Ascending aorta (tissue), 2 donors: ENCODE measurements at regions not wholly inside any gene's neighbourhood (a gene's known extent, or its start where the extent isn't known, plus 50 kb on each side); places are given as distances from the start of the nearest gene placed in this dataset.

Experiments used
- DNase-seq, 2 donors: peaks; one replicate each; pipeline ENCODE4 v3.0.0-alpha.2; 2019; ENCODE audit warnings: low spot score in 2 of 2
- H3K27ac ChIP-seq, 2 donors: fragments of 200-600 bp; sonication (generic); one replicate each; pipeline ENCODE4 v1.5.1; 2016 to 2017; ENCODE audit warnings: mild to moderate bottlenecking in 1 of 2
- H3K27me3 ChIP-seq: fragments of 200-600 bp; sonication (generic); one replicate; pipeline ENCODE4 v1.5.1; 2017
- H3K36me3 ChIP-seq, 2 donors: fragments of 200-600 bp; sonication (generic); one replicate each; pipeline ENCODE4 v1.5.1; 2016
- H3K4me1 ChIP-seq, 2 donors: fragments of 200-600 bp; sonication (generic); one replicate each; pipeline ENCODE4 v1.5.1; 2016 to 2017; ENCODE audit warnings: mild to moderate bottlenecking in 1 of 2
- H3K4me3 ChIP-seq, 2 donors: fragments of 200-600 bp; sonication (generic); one replicate each; pipeline ENCODE4 v1.5.1; 2016 to 2017; ENCODE audit warnings: mild to moderate bottlenecking in 1 of 2
- H3K9me3 ChIP-seq, 2 donors: fragments of 200-600 bp; sonication (generic); one replicate each; pipeline ENCODE4 v1.5.1; 2016
- intact Hi-C: fragments of 100-400 bp; cut with DNase I; formaldehyde crosslinking; loops from one replicate; pipeline ENCODE4 v1.15.1; 2023
- TF ChIP-seq, protein P1 (sequence below), 3 experiments: fragments of 200-600 bp in 2 of 3; fragments of 450-650 bp in 1 of 3; sonication (generic) in 2 of 3; IDR thresholded peaks; one replicate each; pipeline ENCODE4 v1.5.1; 2016 to 2019; ENCODE audit warnings: antibody characterized with exemption in 3 of 3, mild to moderate bottlenecking in 1 of 3, moderate library complexity in 1 of 3

DNA sequence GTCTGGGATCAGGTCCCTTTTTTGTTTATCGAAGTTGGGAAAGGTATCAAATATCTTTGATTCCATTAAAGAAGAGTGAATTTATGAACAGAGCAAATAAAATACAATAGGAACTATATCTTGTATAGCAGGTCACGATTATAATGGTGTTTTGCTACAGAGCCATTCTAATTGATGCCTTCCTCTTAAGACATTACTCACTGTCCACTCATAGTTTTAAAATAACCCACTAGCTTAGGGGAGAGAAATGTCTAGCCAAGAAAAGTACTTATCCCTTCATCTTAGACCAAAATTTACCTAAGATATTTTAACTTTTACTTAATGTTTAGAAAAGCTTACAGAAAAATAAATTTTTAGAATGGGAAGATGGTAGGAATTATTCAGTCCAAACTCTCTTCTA is 112.0 kb upstream of the PABPC4L start:
- no peak overlapping the region for H3K27ac ChIP-seq
- intact Hi-C loops = no loop called here
- TF ChIP-seq, protein P1, sequence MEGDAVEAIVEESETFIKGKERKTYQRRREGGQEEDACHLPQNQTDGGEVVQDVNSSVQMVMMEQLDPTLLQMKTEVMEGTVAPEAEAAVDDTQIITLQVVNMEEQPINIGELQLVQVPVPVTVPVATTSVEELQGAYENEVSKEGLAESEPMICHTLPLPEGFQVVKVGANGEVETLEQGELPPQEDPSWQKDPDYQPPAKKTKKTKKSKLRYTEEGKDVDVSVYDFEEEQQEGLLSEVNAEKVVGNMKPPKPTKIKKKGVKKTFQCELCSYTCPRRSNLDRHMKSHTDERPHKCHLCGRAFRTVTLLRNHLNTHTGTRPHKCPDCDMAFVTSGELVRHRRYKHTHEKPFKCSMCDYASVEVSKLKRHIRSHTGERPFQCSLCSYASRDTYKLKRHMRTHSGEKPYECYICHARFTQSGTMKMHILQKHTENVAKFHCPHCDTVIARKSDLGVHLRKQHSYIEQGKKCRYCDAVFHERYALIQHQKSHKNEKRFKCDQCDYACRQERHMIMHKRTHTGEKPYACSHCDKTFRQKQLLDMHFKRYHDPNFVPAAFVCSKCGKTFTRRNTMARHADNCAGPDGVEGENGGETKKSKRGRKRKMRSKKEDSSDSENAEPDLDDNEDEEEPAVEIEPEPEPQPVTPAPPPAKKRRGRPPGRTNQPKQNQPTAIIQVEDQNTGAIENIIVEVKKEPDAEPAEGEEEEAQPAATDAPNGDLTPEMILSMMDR (IDR thresholded peaks at IDR 0.05) = no peak

DNA sequence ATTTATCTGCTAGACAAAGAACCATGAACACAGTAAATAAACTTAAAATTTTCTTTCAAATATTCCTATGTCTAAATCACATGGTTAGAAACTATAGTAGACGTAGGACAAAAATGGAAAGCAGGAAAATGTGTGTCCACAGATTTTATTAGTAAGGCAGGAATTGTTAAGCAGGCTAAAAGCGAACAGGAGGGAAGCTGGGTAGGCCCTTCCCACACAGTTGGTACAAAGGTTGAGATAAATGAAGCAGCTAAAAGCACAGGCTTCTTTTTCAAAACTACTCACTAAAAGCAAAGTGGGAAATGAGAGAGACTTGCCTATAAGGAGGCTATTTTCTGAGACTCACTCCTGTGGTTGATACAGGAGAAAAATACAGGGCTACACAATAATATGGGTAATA is 108.1 kb upstream of the PABPC4L start:
- TF ChIP-seq, protein P1 (IDR thresholded peaks at IDR 0.05) = no peak
- intact Hi-C loops = no loop called here
- Histone ChIP-seq H3K27ac (no peak overlapping the region), H3K36me3 (no peaks in the 10 kb centered on the region), H3K4me3 (no peak overlapping the region), H3K27me3 (no peaks in the 10 kb centered on the region), H3K9me3 (no peaks in the 10 kb centered on the region), H3K4me1 (no peaks in the 10 kb centered on the region)
- DNase-seq = no peak

More for the DNA sequence above, 112.0 kb upstream of the PABPC4L start:
- Histone ChIP-seq H3K27me3 (no peaks in the 10 kb centered on the region), H3K36me3 (no peaks in the 10 kb centered on the region), H3K9me3 (peaks cover 0 to 4% of the 10 kb centered on the region in 2 donors), H3K4me3 (no peak overlapping the region), H3K4me1 (no peaks in the 10 kb centered on the region)
- no peak for DNase-seq

DNA sequence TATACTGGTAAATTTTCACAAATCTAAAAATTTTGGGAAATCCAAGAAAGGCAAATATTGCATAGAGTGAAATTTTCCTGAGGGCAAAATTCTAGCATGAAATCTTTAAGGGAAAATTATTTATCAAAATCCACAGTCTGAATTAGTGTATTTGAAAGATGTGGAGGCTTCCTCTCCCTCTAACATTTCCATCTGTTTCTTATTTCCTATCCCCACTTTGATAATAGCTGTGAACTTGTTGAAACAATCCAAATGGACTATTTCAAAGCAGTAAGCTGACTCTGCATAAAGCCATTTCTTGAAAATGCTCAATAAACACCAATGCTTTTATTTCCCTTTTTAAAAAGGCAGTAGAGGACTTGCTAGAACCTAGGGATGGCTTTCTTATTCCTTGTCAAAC is 107.3 kb upstream of the PABPC4L start:
- H3K27me3 ChIP-seq = no peaks in the 10 kb centered on the region
- no peak overlapping the region for H3K4me3 ChIP-seq
- H3K27ac ChIP-seq = no peak overlapping the region
- H3K4me1 ChIP-seq = no peaks in the 10 kb centered on the region
- no peaks in the 10 kb centered on the region for H3K9me3 ChIP-seq
- H3K36me3 ChIP-seq = no peaks in the 10 kb centered on the region
- intact Hi-C loops = no loop called here
- DNase-seq = no peak
- TF ChIP-seq, protein P1 (IDR thresholded peaks at IDR 0.05) = no peak

DNA sequence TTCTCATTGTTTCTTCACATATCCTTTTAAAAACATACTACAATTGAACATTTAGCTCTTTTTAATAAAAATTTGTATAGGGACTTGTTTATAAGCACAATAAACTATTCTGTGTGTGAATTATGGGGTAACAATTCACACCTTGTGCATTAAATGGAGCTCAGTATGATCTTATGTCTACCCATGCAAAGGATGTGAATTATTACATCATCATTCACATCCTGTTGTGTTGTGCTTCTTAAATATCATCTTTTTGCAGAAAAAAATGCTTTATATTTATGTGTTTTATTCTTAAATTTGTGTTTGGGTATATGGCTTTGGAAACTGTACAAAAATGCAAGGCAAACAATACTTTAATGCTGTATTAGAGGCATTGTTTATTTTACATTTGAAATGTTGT is 96.7 kb upstream of the PABPC4L start:
- Histone ChIP-seq H3K27me3 (no peaks in the 10 kb centered on the region), H3K36me3 (no peaks in the 10 kb centered on the region), H3K27ac (no peak overlapping the region), H3K4me3 (no peak overlapping the region), H3K9me3 (no peaks in the 10 kb centered on the region), H3K4me1 (no peaks in the 10 kb centered on the region)
- TF ChIP-seq, protein P1 (IDR thresholded peaks at IDR 0.05) = no peak
- intact Hi-C loops = no loop called here
- DNase-seq = no peak

DNA sequence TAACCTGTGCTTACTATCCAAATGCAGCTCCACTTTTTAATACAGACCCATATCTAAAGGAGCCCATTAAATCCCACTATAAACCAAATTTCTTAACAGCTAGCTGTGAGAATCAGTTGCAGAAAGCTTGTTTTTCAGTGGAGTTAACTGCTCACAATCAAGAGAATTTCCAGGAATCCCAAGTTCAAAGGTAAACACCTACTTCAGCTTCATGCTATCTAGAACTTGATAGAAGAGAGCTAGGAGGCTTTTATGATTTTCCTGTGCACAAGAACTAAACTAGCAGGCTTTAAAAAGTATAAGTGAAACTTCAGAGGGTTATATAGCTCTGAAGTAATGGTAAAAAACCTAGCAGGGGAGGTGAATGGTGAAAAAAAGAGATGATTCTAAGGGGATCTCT is 96.2 kb upstream of the PABPC4L start:
- intact Hi-C loops = no loop called here
- TF ChIP-seq, protein P1 (IDR thresholded peaks at IDR 0.05) = no peak
- H3K9me3 ChIP-seq = no peaks in the 10 kb centered on the region
- no peaks in the 10 kb centered on the region for H3K36me3 ChIP-seq
- H3K27ac ChIP-seq = no peak overlapping the region
- H3K27me3 ChIP-seq = no peaks in the 10 kb centered on the region
- H3K4me1 ChIP-seq = no peaks in the 10 kb centered on the region
- no peak for DNase-seq
- no peak overlapping the region for H3K4me3 ChIP-seq

DNA sequence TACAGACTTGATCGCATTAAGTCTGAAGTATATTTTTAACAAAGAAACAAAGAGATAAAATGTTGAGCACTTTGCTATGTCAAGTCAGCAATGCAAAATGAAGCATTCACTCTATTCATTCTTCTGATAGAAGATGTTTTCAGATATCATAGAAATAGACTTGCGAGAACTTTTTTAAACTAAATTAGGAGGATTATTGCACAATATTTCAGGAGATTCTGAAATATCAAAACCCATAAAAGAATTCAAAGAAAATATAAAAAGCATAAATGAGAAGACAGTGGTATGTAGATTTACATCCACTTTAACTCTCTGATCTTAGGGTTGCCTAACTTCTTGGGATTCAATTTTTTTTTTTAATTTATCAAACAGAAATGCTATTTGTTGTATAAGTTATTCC is 81.1 kb upstream of the PABPC4L start:
- no peak overlapping the region for H3K4me3 ChIP-seq
- no peak overlapping the region for H3K27ac ChIP-seq
- no peaks in the 10 kb centered on the region for H3K9me3 ChIP-seq
- DNase-seq = no peak
- intact Hi-C loops = no loop called here
- TF ChIP-seq, protein P1 (IDR thresholded peaks at IDR 0.05) = no peak
- H3K36me3 ChIP-seq = no peaks in the 10 kb centered on the region
- no peaks in the 10 kb centered on the region for H3K27me3 ChIP-seq
- no peaks in the 10 kb centered on the region for H3K4me1 ChIP-seq
